Right lobe of liver (tissue), 6 donors: ENCODE measurements at regions not wholly inside any gene's neighbourhood (a gene's known extent, or its start where the extent isn't known, plus 50 kb on each side); places are given as distances from the start of the nearest gene placed in this dataset.

Source experiments
- ATAC-seq, 4 donors: fragments of 200-7000 bp; cut with Tn5 transposase; one replicate each; pipeline ENCODE4 v1.9.1; 2020; ENCODE audit warnings: mild to moderate bottlenecking in 4 of 4, moderate library complexity in 4 of 4
- DNase-seq, 3 donors: peaks; one replicate each; pipeline ENCODE4 v3.0.0-alpha.2; 2020
- H3K27ac ChIP-seq, 3 donors: fragments of 200-600 bp; one replicate each; pipeline ENCODE4 v1.8.0; 2022
- H3K27me3 ChIP-seq, 2 donors: fragments of 200-600 bp; one replicate each; pipeline ENCODE4 v1.8.0; 2022
- H3K36me3 ChIP-seq, 4 donors: fragments of 200-600 bp; sonication (generic) in 1 of 4; one replicate each; pipeline versions ENCODE4 v1.5.1 to v1.8.0; 2017 to 2022; ENCODE audit warnings: control low read depth in 1 of 4
- H3K4me1 ChIP-seq, 4 donors: fragments of 200-600 bp; sonication (generic) in 1 of 4; one replicate each; pipeline versions ENCODE4 v1.5.1 to v1.8.0; 2017 to 2022; ENCODE audit warnings: control low read depth in 1 of 4
- H3K4me3 ChIP-seq, 3 donors: fragments of 200-600 bp; one replicate each; pipeline ENCODE4 v1.8.0; 2022
- H3K9me3 ChIP-seq, 4 donors: fragments of 200-600 bp; sonication (generic) in 1 of 4; one replicate each; pipeline versions ENCODE4 v1.5.1 to v1.8.0; 2017 to 2022; ENCODE audit warnings: control low read depth in 1 of 4
- POLR2A ChIP-seq: fragments of 450-650 bp; IDR thresholded peaks from one replicate; pipeline ENCODE4 v1.6.1; 2017; ENCODE audit warnings: antibody characterized with exemption, mild to moderate bottlenecking
- WGBS: methylation state at CpG from one replicate; pipeline ENCODE4 v1.1.6; 2018; ENCODE audit warnings: low coverage, low lambda C conversion rate; ENCODE audit not compliant: insufficient coverage; ENCODE audit errors: missing lambda C conversion rate; 5-methylcytosine and 5-hydroxymethylcytosine counted together
- intact Hi-C, 2 donors: fragments of 100-400 bp; cut with DNase I; formaldehyde crosslinking; loops; one replicate each; pipeline versions ENCODE4 v1.11.2 to v1.14.1; 2022
- TF ChIP-seq, protein P1 (sequence below), 4 donors: fragments of 200-600 bp in 3 of 4; fragments of 450-650 bp in 1 of 4; IDR thresholded peaks; one replicate each; pipeline versions ENCODE4 v1.5.1 to v1.8.0; 2016 to 2022; ENCODE audit warnings: antibody characterized with exemption in 4 of 4, mild to moderate bottlenecking in 2 of 4
- donor health status: DM: no; HTN: yes; CAD: no.
- donor health status: DM: no; HTN: no; CAD: no.
- donor health status: DM: no; HTN: no; CAD: no.
- donor health status: DM: no; HTN: yes; CAD: no.
- donor health status: DM: no; HTN: yes; CAD: no.

DNA sequence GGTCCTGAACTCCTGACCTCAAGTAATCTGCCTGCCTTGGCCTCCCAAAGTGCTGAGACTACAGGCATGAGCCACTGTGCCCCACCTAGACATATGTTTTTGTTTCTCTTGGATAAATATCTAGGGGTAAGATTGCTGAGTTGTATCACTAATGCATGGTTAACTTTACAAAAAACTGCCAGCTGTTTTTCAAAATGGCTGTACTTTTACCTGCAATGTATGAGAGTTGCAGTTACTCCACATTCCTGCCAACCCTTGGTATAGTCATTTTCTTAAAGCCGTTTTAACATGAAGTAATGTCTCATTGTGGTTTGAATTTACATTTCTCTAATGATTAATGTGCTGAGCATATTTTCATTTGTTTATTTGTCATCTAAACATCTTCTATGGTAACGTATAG lies 289.7 kb downstream of the UTRN start:
- 75% methylated on average over 2 of the region's 2 CpGs for WGBS
- H3K4me1 ChIP-seq: no peaks in the 10 kb centered on the region
- peaks cover 0 to 14% (median 0%) of the 10 kb centered on the region in 4 donors for H3K36me3 ChIP-seq
- ATAC-seq: no peak
- no peaks in the 10 kb centered on the region for H3K27me3 ChIP-seq
- intact Hi-C loops: no loop called here
- no peak overlapping the region for H3K27ac ChIP-seq
- H3K9me3 ChIP-seq: no peaks in the 10 kb centered on the region
- no peak for DNase-seq
- H3K4me3 ChIP-seq: no peak overlapping the region
- TF ChIP-seq, protein P1, sequence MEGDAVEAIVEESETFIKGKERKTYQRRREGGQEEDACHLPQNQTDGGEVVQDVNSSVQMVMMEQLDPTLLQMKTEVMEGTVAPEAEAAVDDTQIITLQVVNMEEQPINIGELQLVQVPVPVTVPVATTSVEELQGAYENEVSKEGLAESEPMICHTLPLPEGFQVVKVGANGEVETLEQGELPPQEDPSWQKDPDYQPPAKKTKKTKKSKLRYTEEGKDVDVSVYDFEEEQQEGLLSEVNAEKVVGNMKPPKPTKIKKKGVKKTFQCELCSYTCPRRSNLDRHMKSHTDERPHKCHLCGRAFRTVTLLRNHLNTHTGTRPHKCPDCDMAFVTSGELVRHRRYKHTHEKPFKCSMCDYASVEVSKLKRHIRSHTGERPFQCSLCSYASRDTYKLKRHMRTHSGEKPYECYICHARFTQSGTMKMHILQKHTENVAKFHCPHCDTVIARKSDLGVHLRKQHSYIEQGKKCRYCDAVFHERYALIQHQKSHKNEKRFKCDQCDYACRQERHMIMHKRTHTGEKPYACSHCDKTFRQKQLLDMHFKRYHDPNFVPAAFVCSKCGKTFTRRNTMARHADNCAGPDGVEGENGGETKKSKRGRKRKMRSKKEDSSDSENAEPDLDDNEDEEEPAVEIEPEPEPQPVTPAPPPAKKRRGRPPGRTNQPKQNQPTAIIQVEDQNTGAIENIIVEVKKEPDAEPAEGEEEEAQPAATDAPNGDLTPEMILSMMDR (IDR thresholded peaks at IDR 0.05): no peak
- TF ChIP-seq POLR2A: no peak

DNA sequence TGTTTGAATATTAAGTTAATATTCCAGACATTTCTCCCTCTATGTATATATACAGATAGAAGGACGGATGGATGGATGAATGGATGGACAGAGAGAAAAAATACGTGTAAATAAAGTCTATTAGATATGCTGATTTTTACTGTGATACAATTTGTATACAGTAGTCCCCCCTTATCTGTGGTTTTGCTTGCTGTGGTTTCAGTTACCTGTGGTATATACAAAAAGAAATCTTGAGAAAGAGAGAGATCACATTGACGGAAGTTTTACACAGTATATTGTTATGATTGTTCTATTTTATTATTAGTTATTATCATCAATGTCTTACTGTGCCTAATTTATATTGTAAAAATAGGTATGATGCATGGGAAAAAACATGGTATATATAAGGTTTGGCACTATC lies 290.2 kb downstream of the UTRN start:
- H3K4me1 ChIP-seq: no peaks in the 10 kb centered on the region
- ATAC-seq (no peak), DNase-seq (no peak)
- 85% methylated on average over 3 of the region's 3 CpGs for WGBS
- H3K27me3 ChIP-seq: no peaks in the 10 kb centered on the region
- no peaks in the 10 kb centered on the region for H3K9me3 ChIP-seq
- TF ChIP-seq POLR2A: no peak
- TF ChIP-seq, protein P1 (IDR thresholded peaks at IDR 0.05): no peak
- H3K4me3 ChIP-seq: no peak overlapping the region
- H3K27ac ChIP-seq: no peak overlapping the region
- intact Hi-C loops: no loop called here
- peaks cover 0 to 14% (median 0%) of the 10 kb centered on the region in 4 donors for H3K36me3 ChIP-seq

DNA sequence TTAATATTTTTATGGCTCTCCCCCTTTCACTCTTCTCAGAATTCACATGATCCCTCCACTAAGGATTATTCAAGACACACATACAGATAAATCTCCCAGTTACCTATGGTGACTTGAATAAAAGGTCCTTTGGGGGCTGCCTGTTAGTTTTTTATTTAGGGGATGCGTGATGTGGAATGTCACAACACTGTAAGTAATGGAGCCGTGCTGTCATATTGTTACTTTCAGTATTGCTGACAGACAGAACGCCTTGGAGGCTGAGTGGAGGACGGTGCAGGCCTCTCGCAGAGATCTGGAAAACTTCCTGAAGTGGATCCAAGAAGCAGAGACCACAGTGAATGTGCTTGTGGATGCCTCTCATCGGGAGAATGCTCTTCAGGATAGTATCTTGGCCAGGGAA lies 291.7 kb downstream of the UTRN start:
- Histone ChIP-seq H3K27me3 (no peaks in the 10 kb centered on the region), H3K4me1 (no peaks in the 10 kb centered on the region), H3K36me3 (peaks cover 0 to 14% (median 0%) of the 10 kb centered on the region in 4 donors), H3K27ac (no peak overlapping the region), H3K4me3 (no peak overlapping the region), H3K9me3 (no peaks in the 10 kb centered on the region)
- no peak for ATAC-seq
- no peak for DNase-seq
- intact Hi-C loops: no loop called here
- WGBS: 74% methylated on average over 6 of the region's 6 CpGs
- TF ChIP-seq, protein P1 (IDR thresholded peaks at IDR 0.05): no peak
- no peak for TF ChIP-seq POLR2A

DNA sequence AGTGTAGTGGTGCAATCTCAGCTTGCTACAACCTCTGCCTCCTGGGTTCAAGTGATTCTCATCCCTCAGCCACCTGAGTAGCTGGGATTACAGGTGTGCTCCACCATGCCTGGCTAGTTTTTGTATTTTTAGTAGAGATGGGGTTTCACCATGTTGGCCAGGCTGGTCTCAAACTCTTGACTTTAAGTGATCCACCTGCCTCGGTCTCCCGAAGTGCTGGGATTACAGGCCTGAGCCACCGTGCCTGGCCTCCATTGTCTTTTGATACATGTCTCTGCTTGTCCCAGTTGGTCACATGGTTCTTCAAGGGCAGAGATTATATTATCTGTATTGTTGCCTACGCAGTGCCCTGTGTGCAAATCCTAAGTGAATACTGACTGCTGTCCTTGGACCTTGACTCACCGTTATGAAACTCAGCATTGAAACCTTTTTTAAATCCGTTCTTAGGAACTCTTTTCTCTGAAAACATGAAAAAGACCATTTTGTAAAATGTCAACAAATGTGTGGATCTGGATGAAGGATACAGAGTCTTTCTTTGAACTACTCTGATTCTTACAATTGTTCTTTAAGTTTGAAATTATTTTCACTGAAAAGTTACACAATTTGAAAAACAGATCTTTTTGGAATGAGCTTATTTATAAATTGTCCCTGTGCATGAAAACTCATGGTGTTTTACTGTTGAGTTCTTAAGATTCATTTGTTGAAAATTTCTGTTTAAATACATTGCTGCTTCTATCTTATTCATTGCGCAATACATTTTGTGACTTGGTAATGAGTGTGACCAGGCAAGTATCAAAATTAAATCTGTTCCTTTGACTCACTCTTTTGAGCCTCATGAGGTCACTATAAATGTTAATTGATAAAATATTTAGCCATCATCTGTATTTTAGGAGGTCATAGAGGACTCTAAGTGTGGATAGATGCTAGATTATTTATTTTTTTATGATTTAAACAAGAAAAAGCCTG lies 293.5 kb downstream of the UTRN start:
- H3K36me3 ChIP-seq: peaks cover 0 to 14% (median 0%) of the 10 kb centered on the region in 4 donors
- no peak for TF ChIP-seq POLR2A
- TF ChIP-seq, protein P1 (IDR thresholded peaks at IDR 0.05): no peak
- H3K9me3 ChIP-seq: no peaks in the 10 kb centered on the region
- H3K27me3 ChIP-seq: no peaks in the 10 kb centered on the region
- 62% methylated on average over 4 of the region's 7 CpGs for WGBS
- H3K4me1 ChIP-seq: no peaks in the 10 kb centered on the region
- no peak overlapping the region for H3K27ac ChIP-seq
- DNase-seq (no peak), ATAC-seq (peak in 2 of 4 donors; percentile 9 to 18)
- intact Hi-C loops: no loop called here
- H3K4me3 ChIP-seq: no peak overlapping the region
